ENCODE measurements at regions not wholly inside any gene's neighbourhood (a gene's known extent, or its start where the extent isn't known, plus 50 kb on each side); places are given as distances from the start of the nearest gene placed in this dataset.

DNA sequence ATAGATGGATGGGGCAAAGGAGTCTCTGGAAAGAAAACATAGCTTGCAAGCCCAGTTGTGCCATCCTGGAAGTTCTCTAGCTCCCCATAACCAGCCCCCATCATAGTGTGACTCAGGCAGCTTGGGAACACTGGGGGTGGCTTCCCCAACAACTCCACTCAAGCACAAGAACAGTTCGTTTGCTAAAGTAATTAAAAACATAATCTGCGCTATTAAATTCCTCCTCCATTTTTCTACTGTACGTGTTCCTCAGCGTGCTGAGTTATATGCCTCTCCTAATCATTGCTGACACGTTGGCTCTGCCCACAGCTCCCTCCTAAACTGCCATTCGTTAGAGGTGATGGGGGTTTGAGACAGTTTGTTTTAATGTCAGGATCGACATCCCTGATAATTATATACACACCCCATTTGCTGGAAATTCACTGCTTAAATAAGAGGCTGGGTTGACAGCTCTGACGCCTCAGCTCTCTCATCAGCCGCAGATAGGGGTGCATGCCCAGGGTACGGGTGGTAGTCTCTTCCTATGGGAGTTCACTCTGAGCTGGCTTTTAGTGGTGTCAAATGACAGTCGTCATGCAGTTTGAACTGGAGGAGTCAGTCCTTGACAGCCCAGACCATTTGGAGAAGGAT, 59.5 kb upstream of the SEZ6L start:
- no peak overlapping the region for H3K27ac ChIP-seq
- ATAC-seq, result no peak
- TF ChIP-seq, protein P1, sequence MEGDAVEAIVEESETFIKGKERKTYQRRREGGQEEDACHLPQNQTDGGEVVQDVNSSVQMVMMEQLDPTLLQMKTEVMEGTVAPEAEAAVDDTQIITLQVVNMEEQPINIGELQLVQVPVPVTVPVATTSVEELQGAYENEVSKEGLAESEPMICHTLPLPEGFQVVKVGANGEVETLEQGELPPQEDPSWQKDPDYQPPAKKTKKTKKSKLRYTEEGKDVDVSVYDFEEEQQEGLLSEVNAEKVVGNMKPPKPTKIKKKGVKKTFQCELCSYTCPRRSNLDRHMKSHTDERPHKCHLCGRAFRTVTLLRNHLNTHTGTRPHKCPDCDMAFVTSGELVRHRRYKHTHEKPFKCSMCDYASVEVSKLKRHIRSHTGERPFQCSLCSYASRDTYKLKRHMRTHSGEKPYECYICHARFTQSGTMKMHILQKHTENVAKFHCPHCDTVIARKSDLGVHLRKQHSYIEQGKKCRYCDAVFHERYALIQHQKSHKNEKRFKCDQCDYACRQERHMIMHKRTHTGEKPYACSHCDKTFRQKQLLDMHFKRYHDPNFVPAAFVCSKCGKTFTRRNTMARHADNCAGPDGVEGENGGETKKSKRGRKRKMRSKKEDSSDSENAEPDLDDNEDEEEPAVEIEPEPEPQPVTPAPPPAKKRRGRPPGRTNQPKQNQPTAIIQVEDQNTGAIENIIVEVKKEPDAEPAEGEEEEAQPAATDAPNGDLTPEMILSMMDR (IDR thresholded peaks at IDR 0.05), result no peak
- no peak for TF ChIP-seq POLR2AphosphoS5 (IDR thresholded peaks at IDR 0.05)
- TF ChIP-seq EP300 (IDR thresholded peaks at IDR 0.05), result no peak
- TF ChIP-seq POLR2A (IDR thresholded peaks at IDR 0.05), result no peak
- no peak overlapping the region for H3K4me3 ChIP-seq
- H3K27me3 ChIP-seq, result peaks cover 48% of the 10 kb centered on the region
- 56 to 67% methylated on average over 7 to 10 of the region's 11 CpGs for WGBS, 2 donors (ENCODE audit: low coverage in 1 of 2)
- H3K9me3 ChIP-seq, result peaks cover 0 to 13% (median 0%) of the 10 kb centered on the region in 3 donors
- H3K4me1 ChIP-seq, result no peaks in the 10 kb centered on the region
- no peaks in the 10 kb centered on the region for H3K36me3 ChIP-seq

DNA sequence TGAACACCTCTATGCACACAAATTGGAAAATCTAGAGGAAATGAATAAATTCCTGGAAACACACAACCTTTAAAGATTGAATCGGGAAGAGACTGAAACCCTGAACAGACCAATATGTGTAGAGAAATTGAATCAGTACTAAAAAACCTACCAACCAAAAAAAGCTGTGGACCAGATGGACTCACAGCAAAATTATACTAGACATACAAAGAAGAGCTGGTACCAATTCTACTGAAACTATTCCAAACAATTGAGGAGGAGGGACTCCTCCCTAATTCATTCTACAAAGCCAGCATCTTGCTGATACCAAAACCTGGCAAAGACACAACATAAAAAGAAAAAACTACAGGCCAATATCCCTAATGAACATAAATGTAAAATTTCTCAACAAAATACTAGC, 54.4 kb upstream of the SEZ6L start:
- H3K9me3 ChIP-seq, result peaks cover 0 to 13% (median 0%) of the 10 kb centered on the region in 3 donors
- no peak overlapping the region for H3K27ac ChIP-seq
- no peak overlapping the region for H3K4me3 ChIP-seq
- WGBS, 2 donors (ENCODE audit: low coverage in 1 of 2), result 73 to 80% methylated on average over 1 of the region's 1 CpG
- no peaks in the 10 kb centered on the region for H3K4me1 ChIP-seq
- peaks cover 39% of the 10 kb centered on the region for H3K27me3 ChIP-seq
- no peak for ATAC-seq
- no peak for TF ChIP-seq EP300 (IDR thresholded peaks at IDR 0.05)
- no peak for TF ChIP-seq POLR2AphosphoS5 (IDR thresholded peaks at IDR 0.05)
- TF ChIP-seq POLR2A (IDR thresholded peaks at IDR 0.05), result no peak
- TF ChIP-seq, protein P1 (IDR thresholded peaks at IDR 0.05), result no peak
- no peaks in the 10 kb centered on the region for H3K36me3 ChIP-seq

DNA sequence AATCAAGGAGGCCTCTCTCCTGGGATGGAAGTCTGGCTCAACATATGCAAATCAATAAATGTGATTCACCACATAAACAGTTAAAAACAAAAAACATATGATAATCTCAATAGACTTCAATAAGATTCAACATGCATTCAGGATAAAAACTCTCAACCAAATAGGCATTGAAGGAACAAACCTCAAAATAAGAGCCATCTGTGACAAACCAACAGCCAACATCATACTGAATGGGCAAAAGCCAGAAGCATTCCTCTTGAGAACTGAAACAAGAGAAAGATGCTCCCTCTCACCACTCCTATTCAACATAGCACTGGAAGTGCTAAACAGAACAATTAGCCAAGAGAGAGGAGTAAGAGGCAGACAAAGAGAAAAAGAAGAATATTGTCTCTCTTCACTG, 54.0 kb upstream of the SEZ6L start:
- ATAC-seq, result no peak
- Histone ChIP-seq H3K27ac (no peak overlapping the region), H3K9me3 (peaks cover 0 to 8% (median 0%) of the 10 kb centered on the region in 3 donors), H3K4me1 (no peaks in the 10 kb centered on the region), H3K4me3 (no peak overlapping the region), H3K36me3 (no peaks in the 10 kb centered on the region), H3K27me3 (peaks cover 35% of the 10 kb centered on the region)
- TF ChIP-seq POLR2AphosphoS5 (IDR thresholded peaks at IDR 0.05), result no peak
- no peak for TF ChIP-seq EP300 (IDR thresholded peaks at IDR 0.05)
- TF ChIP-seq, protein P1 (IDR thresholded peaks at IDR 0.05), result no peak
- TF ChIP-seq POLR2A (IDR thresholded peaks at IDR 0.05), result no peak

All from gastroesophageal sphincter (tissue), 4 donors.